ENCODE measurements at regions not wholly inside any gene's neighbourhood (a gene's known extent, or its start where the extent isn't known, plus 50 kb on each side); places are given as distances from the start of the nearest gene placed in this dataset.

- TF ChIP-seq YBX1 (IDR thresholded peaks at IDR 0.05) (no peak), STAT6 (CRISPR knock-in tag; IDR thresholded peaks at IDR 0.05) (no peak)
Observed at GRCh38 chr18:47321815-47322214, 70.4 kb upstream of the SKOR2 start.

Data from K562 (cell line).